ENCODE measurements at regions not wholly inside any gene's neighbourhood (a gene's known extent, or its start where the extent isn't known, plus 50 kb on each side); places are given as distances from the start of the nearest gene placed in this dataset.
"Not testable (repeated sequence)": the region's sequence is repeated elsewhere in the genome, so short reads cannot be mapped to it uniquely, and the experiment has no call there.

GRCh38 chr9:135280666-135281065, 193.2 kb downstream of the OLFM1 start:
- in situ Hi-C loops (cut with HindIII; ENCODE audit: low pct_ligation_motif_present, low pct_unique_long_range_greater_than_20kb, low sequenced_read_pairs), result no loop called here
- no peak for DNase-seq

GRCh38 chr9:135281151-135281550, 193.7 kb downstream of the OLFM1 start:
- in situ Hi-C loops (cut with HindIII; ENCODE audit: low pct_ligation_motif_present, low pct_unique_long_range_greater_than_20kb, low sequenced_read_pairs), result no loop called here
- DNase-seq, result no peak

GRCh38 chr9:135281791-135282737, 194.6 kb downstream of the OLFM1 start:
- in situ Hi-C loops (cut with HindIII; ENCODE audit: low pct_ligation_motif_present, low pct_unique_long_range_greater_than_20kb, low sequenced_read_pairs), result no loop called here
- no peak for DNase-seq

GRCh38 chr9:135282808-135283207, 195.3 kb downstream of the OLFM1 start:
- in situ Hi-C loops (cut with HindIII; ENCODE audit: low pct_ligation_motif_present, low pct_unique_long_range_greater_than_20kb, low sequenced_read_pairs), result no loop called here
- no peak for DNase-seq

- in situ Hi-C loops (cut with HindIII; ENCODE audit: low pct_ligation_motif_present, low pct_unique_long_range_greater_than_20kb, low sequenced_read_pairs), result no loop called here
- DNase-seq, result no peak
These were observed 195.9 kb upstream of the PPP1R26 start for GRCh38 chr9:135283671-135284070.

- in situ Hi-C loops (cut with HindIII; ENCODE audit: low pct_ligation_motif_present, low pct_unique_long_range_greater_than_20kb, low sequenced_read_pairs), result no loop called here
- no peak for DNase-seq
These were observed 195.0 kb upstream of the PPP1R26 start for GRCh38 chr9:135284386-135285134.

GRCh38 chr9:135286187-135286925, 193.2 kb upstream of the PPP1R26 start:
- DNase-seq; in situ Hi-C loops (cut with HindIII; ENCODE audit: low pct_ligation_motif_present, low pct_unique_long_range_greater_than_20kb, low sequenced_read_pairs): not testable (repeated sequence)

GRCh38 chr9:135286961-135287360, 192.6 kb upstream of the PPP1R26 start:
- in situ Hi-C loops (cut with HindIII; ENCODE audit: low pct_ligation_motif_present, low pct_unique_long_range_greater_than_20kb, low sequenced_read_pairs), result no loop called here
- DNase-seq, result no peak

GRCh38 chr9:135287627-135288026, 192.0 kb upstream of the PPP1R26 start:
- DNase-seq, result no peak
- in situ Hi-C loops (cut with HindIII; ENCODE audit: low pct_ligation_motif_present, low pct_unique_long_range_greater_than_20kb, low sequenced_read_pairs), result no loop called here

- in situ Hi-C loops (cut with HindIII; ENCODE audit: low pct_ligation_motif_present, low pct_unique_long_range_greater_than_20kb, low sequenced_read_pairs), result no loop called here
- DNase-seq, result no peak
These were observed 191.5 kb upstream of the PPP1R26 start for GRCh38 chr9:135288054-135288453.

- in situ Hi-C loops (cut with HindIII; ENCODE audit: low pct_ligation_motif_present, low pct_unique_long_range_greater_than_20kb, low sequenced_read_pairs), result no loop called here
These were observed 190.5 kb upstream of the PPP1R26 start for GRCh38 chr9:135289081-135289491.

GRCh38 chr9:135290086-135290485, 189.5 kb upstream of the PPP1R26 start:
- no peak for DNase-seq
- in situ Hi-C loops (cut with HindIII; ENCODE audit: low pct_ligation_motif_present, low pct_unique_long_range_greater_than_20kb, low sequenced_read_pairs), result no loop called here

More at GRCh38 chr9:135289081-135289491, 190.5 kb upstream of the PPP1R26 start:
- no peak for DNase-seq

- in situ Hi-C loops (cut with HindIII; ENCODE audit: low pct_ligation_motif_present, low pct_unique_long_range_greater_than_20kb, low sequenced_read_pairs), result no loop called here
- no peak for DNase-seq
These were observed 189.0 kb upstream of the PPP1R26 start for GRCh38 chr9:135290566-135290965.

- no peak for DNase-seq
- in situ Hi-C loops (cut with HindIII; ENCODE audit: low pct_ligation_motif_present, low pct_unique_long_range_greater_than_20kb, low sequenced_read_pairs), result no loop called here
These were observed 188.4 kb upstream of the PPP1R26 start for GRCh38 chr9:135291165-135291564.

GRCh38 chr9:135294836-135295235, 184.7 kb upstream of the PPP1R26 start:
- DNase-seq, result no peak
- in situ Hi-C loops (cut with HindIII; ENCODE audit: low pct_ligation_motif_present, low pct_unique_long_range_greater_than_20kb, low sequenced_read_pairs), result no loop called here

GRCh38 chr9:135295551-135296300, 183.9 kb upstream of the PPP1R26 start:
- in situ Hi-C loops (cut with HindIII; ENCODE audit: low pct_ligation_motif_present, low pct_unique_long_range_greater_than_20kb, low sequenced_read_pairs), result no loop called here

GRCh38 chr9:135296735-135297455, 182.7 kb upstream of the PPP1R26 start:
- no peak for DNase-seq
- in situ Hi-C loops (cut with HindIII; ENCODE audit: low pct_ligation_motif_present, low pct_unique_long_range_greater_than_20kb, low sequenced_read_pairs), result no loop called here

More at GRCh38 chr9:135295551-135296300, 183.9 kb upstream of the PPP1R26 start:
- DNase-seq, result no peak
